ENCODE measurements at regions not wholly inside any gene's neighbourhood (a gene's known extent, or its start where the extent isn't known, plus 50 kb on each side); places are given as distances from the start of the nearest gene placed in this dataset.

- FAIRE-seq (no peak), DNase-seq (ENCODE audit: low spot score) (no peak)
These were observed 71.1 kb upstream of the BLCAP start for GRCh38 chr20:37598575-37599342.

DNA sequence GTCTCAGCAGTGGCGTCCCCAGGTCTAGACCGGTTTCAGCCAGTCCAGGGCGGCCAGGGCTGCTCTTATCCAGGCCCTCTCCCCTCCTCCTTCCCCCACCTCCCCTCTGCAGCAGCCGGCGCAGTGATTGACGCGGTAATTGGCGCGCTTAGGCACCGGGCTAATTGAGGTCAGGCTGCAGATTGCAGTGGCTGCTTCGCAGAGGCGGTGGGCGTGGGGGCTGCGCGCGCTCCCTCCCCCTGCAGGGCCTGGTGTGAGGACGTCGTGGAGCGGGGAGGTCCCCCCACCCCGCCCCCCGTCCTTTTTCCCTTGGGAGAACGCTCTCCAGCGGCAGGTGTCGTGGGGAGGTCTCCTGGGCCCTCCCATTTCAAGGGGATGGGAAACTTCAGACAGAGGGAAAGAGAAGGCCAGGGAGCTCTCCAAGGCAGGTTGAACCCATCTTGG, 70.4 kb upstream of the BLCAP start:
- FAIRE-seq: no peak
- no peak for DNase-seq (ENCODE audit: low spot score)

DNA sequence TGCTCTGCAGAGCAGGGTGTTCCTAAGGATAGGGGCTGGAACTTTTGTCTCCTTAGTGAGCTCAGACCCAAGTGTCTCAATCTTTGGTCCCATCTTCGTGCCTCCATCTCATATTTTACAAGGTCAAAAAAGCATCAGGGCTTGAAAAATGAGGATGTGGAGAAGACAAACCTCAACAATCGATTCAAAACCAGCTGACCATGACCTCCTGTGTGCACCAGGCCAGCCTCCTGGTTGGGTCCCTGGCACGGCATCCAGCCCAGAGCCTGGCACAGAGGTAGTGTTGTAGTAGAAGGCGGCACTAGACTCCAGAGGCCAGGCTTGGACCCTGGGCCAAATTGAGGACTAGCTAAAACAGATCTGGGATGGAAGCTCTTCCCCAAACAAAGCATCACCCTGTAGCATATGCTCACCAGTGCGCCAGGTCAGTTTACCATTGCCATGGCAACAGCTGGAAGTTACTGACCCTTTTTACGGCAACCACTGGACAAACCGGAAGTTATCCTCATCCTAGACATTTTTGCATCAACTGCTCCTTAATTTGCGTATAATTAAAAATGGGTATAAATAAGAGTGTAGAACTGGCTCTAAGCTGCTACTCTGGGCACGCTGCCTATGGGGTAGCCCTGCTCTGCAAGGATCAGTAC, 69.3 kb upstream of the BLCAP start:
- DNase-seq (ENCODE audit: low spot score) (no peak), FAIRE-seq (no peak)

DNA sequence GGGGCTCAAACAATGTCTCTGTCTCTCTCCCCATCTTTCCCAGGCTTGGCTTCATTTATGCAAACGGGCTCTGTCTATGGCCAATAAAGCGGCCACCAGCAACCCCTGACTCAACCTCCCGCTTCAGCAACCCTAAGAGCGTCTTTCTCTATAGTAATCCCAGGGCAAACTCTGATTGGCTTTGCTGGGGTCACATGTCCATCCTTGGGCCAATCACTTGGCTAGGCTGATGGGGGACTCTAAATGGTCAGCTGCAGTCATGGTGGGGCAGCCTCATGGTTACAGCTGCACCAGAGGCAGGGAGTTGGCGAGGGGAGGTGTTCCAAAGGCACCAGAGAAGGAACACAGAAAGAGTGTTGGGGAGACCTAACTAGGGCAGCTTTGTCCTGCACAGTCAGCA, 68.5 kb upstream of the BLCAP start:
- no peak for FAIRE-seq

DNA sequence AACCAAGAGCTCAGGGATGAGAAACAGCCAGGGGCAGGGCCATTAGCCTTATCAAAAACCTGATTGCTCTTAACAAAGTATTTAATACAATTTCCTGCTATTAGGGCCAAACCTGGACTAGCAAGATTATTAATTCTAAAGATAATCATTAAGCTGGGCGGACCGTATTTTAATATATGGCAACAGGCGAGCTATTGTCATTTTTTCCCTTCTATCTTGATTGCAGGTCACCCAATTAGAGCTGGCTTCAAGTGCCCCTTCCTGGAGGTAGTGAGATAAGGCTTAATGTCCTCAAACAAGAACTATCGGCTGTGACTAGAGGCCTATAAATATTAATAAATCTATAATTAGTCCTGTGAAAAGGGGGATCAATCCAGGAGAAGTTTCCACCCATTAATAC, 66.0 kb upstream of the BLCAP start:
- no peak for DNase-seq (ENCODE audit: low spot score)
- no peak for FAIRE-seq

More for the DNA sequence above, 68.5 kb upstream of the BLCAP start:
- no peak for DNase-seq (ENCODE audit: low spot score)

DNA sequence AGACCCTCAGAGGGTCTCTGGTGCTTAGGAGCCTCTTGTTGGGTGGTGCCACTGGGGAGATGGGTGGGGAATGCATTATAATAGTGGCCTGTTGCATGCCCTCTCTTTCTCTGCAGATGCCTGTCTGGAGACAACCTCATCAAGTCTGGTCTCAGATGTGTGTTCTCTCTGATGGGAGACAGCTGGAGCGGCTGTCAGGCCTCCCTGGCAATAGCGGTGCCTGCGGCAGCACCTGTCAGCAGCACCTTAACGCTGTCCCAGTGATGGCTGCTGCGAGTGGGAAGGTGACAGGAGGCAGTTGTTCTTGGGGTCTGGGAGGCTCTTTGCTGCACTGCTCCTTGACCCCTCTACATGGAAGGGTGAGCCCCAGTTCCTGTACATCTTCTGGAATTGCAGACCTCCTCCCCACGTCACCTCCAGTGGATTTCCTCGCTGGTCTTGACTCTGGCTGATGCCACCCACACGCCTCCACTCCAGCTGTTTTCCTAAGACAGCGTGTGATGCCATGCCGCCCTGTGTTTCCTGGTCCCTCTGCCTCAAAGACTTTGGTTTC, 63.3 kb upstream of the BLCAP start:
- FAIRE-seq: no peak
- DNase-seq (ENCODE audit: low spot score): no peak

GRCh38 chr20:37586078-37586477, 58.4 kb upstream of the BLCAP start:
- no peak for FAIRE-seq
- no peak for DNase-seq (ENCODE audit: low spot score)

DNA sequence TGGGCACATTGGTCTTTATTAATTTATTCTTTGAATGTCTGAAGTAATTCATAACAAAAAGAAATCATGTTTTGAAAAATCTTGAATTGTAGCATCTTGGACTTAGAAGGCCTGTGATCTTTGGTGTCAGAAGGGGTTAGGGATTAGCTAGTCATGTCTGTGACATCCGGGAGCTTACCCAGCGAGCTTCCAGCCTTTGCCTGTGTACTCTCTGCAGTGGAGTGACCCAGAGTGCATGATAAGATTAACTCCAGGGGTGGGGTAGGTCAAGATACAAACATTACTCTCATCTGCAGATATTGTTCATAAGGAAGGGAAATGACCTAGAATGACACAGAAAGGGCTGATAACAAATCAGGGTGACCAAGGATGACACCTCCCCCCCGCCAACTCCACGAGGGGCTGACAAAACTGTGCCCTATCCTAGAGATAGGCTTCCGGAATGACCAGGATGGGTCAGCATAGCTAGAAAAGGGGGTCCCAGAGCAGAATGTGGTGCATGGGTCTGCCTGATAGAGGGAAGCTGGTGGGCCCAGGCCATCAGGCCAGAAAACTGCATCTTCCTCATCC, 56.6 kb upstream of the BLCAP start:
- DNase-seq (ENCODE audit: low spot score) (no peak), FAIRE-seq (no peak)

DNA sequence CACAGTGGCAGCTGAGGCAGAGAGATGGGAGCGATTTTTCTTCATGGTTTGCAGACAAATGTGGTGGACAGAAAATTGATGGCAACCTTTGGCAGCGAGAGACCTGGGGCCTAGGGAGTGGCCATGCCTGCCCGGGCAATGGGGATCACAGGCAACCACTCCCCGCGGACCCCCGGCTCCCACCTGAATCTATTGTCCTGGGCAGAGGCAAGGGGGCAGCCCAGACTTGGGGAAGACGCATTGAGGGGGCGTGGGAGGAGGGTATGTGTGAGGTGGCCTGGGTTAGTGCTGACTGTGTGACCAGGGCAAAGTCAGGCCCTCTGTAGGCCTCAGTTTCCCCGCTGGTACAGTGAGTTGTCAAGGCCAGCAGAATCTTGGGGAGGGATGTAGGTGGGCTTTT, 53.6 kb upstream of the BLCAP start:
- DNase-seq (ENCODE audit: low spot score): no peak
- FAIRE-seq: no peak

DNA sequence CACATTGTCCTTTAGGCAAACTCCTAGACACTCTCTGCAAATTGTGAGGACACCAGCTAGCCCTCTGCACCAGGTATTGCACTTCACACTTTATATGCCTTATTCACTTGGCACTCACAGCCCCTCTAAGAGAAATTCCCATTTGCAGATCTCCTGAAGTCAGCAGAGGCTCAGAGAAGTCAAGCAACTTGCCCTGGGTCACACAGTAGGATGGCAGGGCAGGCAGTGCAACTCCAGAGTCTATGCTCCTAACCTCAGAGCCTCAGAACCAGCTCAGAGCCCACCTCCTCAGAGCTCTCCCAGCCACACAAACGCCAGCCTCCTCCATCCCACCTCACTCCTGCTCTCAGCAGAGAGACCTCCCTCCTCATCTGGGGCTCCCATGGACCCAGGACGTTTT, 52.4 kb upstream of the BLCAP start:
- FAIRE-seq (no peak), DNase-seq (ENCODE audit: low spot score) (no peak)

GRCh38 chr20:37579106-37579505, 51.4 kb upstream of the BLCAP start:
- no peak for DNase-seq (ENCODE audit: low spot score)
- FAIRE-seq: no peak

DNA sequence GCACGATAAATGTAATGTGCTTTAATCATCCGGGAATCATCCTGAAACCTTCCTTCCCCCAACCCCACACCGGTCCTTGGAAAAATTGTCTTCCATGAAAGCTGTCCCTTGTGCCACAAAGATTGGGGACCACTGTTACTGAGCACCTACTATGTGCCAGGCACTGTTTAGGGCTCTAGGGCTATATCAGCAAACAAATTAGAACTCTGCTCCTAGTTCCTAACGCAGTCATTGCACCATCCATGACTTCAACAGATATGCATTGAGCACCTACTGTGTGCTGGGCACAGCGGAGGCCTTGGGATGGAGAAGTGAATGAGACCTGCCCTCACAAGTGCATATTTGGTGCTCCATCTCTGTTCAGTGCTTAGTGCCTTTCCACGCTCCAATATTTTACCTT, 50.3 kb upstream of the BLCAP start:
- FAIRE-seq (no peak), DNase-seq (ENCODE audit: low spot score) (no peak)

Measured in urothelium cell line (cell line).